ENCODE measurements at regions not wholly inside any gene's neighbourhood (a gene's known extent, or its start where the extent isn't known, plus 50 kb on each side); places are given as distances from the start of the nearest gene placed in this dataset.
"Not testable (repeated sequence)": the region's sequence is repeated elsewhere in the genome, so short reads cannot be mapped to it uniquely, and the experiment has no call there.

DNA sequence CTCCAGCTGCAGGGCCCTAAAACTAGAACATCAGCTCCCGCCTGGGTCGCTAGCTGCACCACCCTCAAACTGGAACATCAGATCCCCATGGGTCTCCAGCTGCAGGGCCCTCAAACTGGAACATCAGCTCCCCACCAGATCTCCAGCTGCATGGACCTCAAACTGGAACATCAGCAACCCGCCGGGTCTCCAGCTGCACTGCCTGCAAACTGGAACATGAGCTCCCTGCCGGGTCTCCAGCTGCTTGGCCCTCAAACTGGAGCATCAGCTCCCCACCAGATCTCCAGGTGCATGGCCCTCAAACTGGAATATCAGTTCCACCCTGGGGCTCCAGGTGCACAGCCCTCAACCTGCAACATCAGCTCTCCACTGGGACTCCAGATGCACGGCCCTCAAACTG is 82.7 kb downstream of the TFRC start:
- DNase-seq (ENCODE audit: low spot score): not testable (repeated sequence)

DNA sequence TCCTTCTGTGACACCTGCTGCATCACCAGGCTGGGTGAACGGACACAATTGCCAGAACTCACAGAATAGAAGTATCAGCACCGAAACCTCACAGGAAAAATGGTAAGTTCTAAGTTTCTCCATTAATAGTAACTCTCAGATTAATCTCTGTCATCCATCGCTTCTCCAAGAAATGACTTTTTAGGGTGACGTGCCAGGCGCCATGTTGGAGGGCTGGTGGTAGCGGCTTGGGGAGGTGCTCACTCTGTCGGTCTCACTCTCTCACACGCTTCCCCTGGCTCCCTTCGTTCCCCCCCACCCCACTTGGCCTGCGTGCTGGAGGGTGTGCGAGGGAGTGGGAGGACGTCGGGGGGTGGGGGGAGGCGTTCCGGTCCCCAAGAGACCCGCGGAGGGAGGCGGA is 85.6 kb downstream of the TFRC start:
- not testable (repeated sequence) for DNase-seq (ENCODE audit: low spot score)

DNA sequence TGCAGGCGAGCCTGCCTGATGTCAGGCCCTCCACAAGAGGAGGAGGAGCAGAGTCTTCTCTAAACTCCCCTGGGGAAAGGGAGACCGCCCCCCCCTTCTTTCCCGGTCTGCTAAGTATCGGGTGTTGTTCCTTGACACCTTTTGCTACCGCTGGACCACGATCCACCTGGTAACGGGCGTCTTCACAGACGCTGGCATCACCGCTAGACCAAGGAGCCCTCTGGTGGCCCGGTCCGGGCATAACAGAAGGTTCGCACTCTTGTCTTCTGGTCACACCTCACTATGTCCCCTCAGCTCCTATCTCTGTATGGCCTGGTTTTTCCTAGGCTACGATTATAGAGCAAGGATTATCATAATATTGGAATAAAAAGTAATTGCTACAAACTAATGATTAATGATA is 86.0 kb upstream of the TNK2 start:
- peak; percentile 62 for DNase-seq (ENCODE audit: low spot score)

DNA sequence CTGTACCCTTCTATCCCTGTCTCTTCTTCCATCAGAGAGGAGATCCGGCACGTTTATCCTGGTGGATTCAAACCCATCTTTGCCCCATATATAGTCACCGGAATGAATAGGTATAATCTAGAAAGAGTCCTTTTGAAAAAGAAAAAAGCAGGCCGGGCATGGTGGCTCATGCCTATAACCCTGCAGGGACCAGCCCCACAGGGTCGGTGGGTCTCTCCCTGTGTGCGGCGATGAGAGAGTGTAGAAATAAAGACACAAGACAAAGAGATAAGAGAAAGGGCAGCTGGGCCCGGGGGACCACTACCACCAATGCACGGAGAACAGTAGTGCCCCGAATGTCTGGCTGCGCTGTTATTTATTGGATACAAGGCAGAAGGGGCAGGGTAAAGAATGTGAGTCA is 85.3 kb upstream of the TNK2 start:
- DNase-seq (ENCODE audit: low spot score): not testable (repeated sequence)

DNA sequence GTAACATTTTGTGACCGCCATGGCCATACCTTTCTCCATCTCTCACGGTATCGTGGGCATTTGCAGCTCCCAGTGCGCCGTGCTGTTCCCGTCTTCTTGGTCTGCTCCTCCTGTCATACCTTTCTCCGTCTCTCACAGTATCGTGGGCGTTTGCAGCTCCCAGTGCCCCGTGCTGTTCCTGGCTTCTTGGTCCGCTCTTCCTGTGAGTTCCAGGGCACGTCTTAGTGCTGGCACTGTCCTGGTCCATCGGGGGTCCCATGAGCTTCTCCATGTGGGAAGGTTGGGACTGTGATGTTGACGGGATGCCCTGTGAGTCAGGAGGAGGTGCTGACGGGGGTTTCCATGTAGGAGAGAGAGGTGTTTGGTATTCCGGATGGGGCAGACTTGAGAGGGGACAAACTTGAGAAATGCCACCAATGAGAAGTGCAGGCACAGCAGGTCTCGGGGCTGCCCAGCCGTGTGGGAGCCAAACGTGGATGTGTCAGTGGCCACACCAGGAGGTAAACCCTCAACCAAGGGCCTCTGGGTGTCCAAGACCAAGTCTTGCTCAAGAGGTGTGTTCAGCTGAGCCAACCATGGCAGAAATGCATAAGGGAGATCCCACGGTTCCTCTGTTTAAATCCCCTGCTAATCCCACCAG is 84.7 kb upstream of the TNK2 start:
- DNase-seq (ENCODE audit: low spot score): not testable (repeated sequence)

DNA sequence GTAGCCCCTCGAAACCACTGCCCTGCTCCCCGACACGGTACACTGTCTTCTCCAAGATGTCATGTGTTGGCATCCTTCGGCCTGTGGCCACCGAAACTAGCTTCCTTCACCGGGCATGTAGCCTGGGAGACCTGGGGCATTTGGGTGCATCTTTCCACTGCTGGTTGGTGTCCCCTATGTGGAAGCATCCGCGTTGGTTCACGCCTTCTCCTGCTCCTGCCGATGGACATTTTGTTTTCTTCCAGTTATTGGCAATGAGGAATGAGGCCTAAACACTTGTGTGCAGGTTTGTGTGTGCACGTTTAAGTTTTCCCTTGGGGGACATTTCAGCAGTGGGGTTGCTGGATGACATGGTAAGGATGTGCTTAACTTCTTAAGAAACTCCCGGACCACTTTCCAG is 83.6 kb upstream of the TNK2 start:
- DNase-seq (ENCODE audit: low spot score): not testable (repeated sequence)

DNA sequence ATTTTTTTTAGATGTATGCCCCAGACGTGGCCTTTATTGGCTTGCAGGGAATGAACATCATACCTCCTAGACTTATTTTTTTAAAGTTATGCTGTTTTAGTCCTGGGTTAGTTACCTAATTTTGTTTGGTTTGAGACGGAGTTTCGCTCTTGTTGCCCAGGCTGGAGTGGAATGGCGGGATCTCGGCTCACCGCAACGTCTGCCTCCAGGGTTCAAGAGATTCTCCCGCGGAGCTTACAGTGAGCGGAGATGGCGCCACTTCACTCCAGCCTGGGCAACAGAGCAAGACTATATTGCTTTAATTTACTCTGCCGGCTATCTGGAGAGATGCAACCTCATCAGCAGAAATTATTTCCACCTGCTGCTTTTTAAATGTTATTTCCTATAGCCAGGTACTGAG is 82.9 kb upstream of the TNK2 start:
- not testable (repeated sequence) for DNase-seq (ENCODE audit: low spot score)

DNA sequence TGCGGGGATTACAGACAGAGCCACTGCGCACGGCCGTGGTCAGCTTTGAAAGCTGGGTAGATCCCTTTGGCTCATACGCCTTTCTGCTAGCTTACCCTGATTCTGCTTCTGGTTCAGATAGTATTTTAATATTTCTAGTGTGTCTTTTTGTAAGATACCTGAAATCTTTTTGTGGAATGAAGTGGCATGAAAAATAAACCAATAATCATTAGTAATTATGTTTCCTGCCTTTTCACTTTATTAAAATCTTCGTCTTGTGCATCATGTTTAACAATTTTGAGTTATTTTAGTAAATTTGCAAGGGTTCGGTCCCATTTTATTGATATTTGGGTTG is 82.5 kb upstream of the TNK2 start:
- DNase-seq (ENCODE audit: low spot score): not testable (repeated sequence)

DNA sequence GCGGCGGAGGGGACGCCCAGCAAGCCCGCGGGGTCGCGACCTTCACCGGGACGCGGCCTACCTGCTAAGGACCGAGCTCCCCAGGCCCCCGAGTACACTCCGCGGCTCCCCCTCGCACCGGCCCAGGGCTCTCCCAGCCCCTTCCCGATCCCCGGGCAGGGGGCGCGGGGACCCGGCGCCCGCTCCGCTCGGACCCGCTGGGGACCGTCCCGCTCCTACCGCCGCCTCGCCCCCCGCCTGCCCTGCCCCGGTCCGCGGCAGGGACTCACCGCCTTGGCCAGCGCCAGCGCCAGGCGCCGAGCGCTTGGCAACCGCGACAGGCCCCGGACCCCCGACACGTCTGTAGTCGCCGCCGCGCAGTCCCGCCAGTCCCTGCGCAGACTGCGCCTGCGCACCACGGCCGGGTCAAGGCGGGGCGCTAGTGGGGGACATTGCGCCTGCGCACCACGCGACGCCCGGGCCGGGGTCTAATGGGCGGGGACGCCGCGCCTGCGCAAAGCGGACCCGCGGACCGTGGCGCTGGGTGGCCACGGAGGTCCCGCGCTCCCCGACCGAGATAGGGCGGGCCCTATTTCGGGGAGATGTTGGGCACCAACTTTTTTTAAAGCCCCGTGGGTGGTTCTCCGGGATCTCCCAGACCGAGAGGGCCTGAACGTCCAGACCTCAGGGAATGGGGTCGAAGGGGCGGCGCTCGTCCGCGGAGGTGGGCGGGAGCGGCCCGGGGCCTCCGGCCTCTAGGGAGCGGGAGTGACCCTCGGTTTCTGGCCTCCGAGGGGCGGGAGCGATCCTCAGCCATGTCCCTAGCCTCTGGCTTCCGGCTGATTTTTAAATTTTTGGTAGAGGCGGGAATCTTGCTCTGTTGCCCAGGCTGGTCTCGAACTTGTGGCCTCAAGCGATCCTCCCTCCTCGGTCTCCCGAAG is 81.8 kb upstream of the TNK2 start:
- peak; percentile 87 for DNase-seq (ENCODE audit: low spot score)

DNA sequence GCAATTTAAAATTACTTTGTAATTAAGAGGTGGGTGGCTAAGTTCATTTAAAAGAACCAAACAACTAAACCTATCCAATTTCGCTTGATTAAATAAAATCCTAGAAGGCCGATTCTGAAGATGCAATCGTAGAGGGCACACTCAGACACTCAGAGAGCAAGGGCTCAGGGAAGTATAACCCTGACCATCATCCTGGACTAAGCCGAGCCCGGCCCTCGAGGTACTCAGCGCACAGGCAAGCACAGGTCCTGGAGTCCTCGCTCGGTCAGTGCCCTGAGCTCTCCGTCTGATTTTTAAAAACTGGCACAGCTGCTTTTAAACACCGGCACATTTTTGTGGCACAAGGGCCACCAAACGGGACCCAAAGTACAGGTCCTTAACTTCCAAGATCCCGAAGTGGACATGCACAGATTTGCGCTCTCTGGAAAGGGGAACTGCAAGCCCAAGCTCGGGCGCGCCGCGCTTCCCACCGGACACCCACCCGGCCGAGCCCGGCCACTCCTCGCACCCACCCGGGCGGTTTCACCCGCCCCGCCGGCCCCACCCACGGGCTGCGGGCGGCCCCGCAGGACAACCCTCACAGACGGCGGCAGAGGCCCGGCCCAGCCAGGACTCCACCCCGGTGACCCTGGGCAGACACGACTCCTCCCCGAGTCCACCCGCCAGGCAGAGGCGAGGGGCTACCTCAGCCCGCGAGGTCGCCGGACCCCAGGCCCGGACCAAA is 81.0 kb upstream of the TNK2 start:
- not testable (repeated sequence) for DNase-seq (ENCODE audit: low spot score)

DNA sequence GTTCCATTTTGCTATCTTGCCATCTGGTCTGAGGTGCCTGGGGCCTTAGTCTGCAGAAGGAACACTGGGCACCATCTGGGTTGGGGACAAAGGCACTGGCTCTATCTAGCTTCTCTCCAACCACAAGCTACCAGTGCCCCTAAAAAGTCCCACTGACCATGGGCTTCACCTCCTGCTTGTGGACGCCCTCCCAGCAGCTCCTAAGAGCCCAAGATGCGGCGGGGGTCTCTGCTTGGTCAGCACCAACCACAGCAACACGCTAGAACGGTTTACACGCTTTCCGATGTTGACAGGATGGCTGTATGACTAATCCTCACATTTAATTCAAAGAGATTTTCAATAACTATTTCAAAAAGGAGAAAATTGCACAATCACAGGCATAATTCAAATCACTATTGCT is 80.4 kb upstream of the TNK2 start:
- not testable (repeated sequence) for DNase-seq (ENCODE audit: low spot score)

DNA sequence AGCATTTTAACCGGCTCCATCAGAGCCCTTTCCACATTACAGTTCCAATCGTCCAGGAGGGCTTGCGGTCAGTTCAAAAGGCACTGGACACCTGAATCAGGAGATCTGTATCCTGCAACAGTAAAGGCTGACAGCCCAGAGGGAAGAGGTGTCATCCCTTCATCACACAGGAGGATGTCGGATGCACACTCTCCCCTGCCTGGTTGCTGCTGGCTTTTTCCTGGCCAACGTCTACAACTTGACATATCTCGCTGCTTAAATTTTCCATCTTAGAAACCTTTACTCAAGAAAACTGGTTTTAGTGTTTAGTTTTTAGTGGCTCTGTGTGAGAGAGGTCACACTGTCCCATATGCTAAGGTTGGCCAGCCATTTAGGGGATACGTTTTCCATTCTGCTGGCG is 78.7 kb upstream of the TNK2 start:
- not testable (repeated sequence) for DNase-seq (ENCODE audit: low spot score)

DNA sequence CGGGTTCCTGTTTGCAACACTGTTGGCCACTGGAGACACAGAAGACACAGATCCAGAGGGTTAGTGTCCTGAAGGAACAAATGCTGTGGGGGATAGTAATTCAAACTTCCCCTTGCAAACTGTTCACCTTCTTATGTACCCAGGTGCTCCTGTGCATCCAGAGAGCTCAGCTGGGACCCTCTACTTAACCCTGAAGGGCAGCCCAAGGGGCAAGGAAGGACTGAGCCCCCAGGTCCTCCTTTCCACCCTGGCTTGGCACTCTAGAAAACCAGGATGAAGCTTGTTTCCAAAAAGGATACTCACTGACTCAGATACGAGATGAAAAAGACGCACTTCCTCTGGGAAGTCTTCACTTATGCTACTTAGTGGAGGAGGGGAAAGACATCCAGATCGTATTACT is 78.2 kb upstream of the TNK2 start:
- DNase-seq (ENCODE audit: low spot score): not testable (repeated sequence)

DNA sequence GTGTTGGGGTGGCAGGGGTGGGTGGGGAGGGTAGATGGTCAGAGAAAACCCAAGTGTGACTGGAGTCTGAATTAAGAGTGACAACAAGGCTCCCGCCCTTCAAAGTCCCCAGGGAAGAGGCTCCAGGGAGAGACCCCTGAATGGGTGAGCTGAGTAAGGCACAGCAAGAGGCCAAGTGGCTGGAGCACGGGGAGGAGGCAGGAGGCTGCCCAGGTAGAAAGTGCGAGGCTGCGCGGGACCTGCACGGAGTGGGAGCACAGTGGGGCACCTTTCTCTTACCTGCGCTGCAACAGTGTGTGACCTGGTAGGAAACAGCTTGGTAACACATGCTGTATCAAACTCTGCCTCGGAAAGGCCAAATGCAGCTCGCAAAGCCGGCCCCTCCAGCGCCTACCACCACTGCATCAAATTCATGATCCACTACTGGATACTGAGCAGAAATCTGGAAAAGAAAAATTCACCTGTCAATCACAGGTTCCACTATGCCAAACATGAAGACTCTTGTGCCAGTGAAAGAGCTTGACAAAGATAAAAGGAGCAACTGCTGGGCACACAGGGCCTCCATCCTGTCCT is 77.1 kb upstream of the TNK2 start:
- not testable (repeated sequence) for DNase-seq (ENCODE audit: low spot score)

DNA sequence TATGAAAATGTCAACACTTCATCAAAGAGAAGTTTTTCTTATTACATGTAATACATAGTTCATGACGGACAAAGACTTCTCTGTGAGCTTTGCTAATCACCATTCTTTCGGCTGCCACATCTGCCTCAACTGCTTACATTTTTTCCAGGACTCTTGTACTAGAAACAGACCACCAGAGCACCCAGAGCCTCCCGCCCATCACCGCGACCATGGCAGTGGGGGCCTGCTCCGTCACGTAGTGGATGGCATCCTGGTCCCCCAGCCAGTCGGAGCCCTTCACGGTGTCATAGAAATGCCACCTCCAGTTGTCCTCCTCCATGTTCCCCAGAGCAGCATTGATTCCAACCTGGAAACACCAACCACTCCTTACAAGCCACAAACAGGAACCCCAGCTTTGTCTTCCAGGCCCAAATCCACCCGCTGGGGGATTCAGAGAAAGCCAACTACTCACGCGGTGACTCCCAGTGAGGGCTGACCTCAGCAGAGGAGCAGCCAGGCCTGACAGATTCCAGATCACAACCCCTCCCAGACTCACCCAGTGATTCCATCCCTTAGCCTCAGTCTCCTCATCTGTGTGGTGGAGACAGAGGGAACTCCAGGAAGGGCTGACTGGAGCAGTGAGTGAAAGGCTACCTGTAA is 76.2 kb upstream of the TNK2 start:
- DNase-seq (ENCODE audit: low spot score): not testable (repeated sequence)

DNA sequence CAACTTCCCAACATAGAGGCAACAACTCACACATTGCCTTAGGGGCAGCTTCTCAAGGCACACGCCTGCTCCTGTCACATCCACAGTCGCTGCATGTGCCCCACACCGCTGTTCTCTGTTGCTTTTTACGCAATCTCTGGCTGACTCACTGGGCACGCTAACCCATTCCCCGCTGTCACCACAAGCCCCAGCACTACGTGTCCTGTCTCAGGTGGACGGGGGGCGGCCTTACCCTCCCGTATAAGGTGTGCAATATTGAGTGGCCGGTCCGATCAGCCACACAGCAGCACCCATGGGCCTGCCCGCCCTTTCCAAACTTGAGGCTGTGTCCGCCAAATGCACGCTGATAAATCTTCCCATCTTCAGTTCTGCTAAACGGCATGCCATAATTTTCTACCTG is 75.5 kb upstream of the TNK2 start:
- DNase-seq (ENCODE audit: low spot score): not testable (repeated sequence)

DNA sequence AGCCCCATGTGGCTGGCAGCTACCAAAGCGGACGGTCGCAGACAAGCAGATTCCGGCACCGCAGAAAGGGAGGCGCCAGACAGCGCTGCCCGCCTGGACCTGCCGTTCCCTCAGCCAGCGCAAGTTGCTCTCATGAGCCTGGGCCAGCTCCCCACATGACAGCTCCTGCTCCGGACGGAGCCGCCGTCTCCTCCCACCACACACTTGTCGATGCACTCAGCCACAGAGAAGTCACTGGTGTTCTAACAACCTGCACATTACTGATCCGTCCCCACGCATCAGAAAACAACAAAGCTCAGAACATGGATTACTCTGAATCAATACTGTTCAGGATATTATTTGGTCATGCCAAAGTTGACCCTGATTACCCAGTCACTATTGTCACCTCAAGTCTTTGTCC is 74.4 kb upstream of the TNK2 start:
- DNase-seq (ENCODE audit: low spot score): not testable (repeated sequence)

DNA sequence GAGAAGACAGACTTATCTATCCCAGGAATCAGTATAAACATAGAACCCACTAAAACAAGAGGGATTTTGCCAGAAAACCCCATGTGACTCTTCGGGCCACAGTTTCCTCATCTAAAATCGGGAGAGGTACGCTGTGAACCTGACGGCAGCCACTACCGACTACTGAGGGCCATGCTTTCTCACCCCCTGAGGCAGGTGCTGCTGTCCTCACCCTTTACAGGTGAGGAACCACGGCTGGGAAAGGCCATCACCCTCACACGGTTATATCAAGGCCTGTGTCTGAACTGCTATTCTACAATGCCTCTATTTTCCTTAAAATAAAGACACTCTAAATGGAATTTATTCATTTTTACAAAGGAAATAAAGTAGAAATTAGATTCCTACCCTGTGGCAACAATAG is 73.4 kb upstream of the TNK2 start:
- not testable (repeated sequence) for DNase-seq (ENCODE audit: low spot score)

DNA sequence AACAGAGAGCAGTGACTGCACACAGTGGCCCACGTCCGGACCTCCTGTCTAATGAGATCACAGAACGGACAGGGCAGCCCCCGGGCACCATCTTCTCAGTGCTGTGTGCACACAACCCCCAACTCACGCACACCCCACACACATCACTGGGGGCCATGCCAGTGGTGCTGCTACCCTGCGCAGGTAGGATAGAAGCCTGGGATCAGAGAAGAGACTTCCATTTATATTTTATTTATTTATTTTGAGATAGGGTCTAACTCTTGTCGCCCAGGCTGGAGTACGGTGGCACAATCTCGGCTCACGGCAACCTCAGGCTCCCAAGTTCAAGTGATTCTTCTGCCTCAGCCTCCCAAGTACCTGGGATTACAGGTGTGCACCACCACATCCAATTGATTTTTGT is 71.5 kb upstream of the TNK2 start:
- not testable (repeated sequence) for DNase-seq (ENCODE audit: low spot score)

DNA sequence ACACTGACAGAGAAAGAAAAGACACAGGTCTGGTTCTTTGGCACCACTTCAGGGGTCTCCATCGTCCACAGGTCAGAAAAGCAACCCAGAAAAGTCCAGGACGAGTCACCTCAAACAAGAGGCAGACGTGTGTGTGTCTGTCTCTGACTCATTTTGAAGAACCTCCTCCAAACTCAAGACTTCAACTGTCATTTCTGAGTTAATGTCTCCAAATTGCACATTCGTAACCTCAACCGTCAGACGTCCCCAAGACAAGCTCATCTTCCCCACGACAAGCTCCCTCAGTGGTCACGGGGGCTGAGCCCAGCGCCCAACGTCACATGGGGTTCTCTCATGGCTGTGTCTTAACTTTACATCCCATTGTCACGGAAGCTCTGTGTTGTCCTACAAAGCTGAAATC is 70.2 kb upstream of the TNK2 start:
- DNase-seq (ENCODE audit: low spot score): not testable (repeated sequence)

DNA sequence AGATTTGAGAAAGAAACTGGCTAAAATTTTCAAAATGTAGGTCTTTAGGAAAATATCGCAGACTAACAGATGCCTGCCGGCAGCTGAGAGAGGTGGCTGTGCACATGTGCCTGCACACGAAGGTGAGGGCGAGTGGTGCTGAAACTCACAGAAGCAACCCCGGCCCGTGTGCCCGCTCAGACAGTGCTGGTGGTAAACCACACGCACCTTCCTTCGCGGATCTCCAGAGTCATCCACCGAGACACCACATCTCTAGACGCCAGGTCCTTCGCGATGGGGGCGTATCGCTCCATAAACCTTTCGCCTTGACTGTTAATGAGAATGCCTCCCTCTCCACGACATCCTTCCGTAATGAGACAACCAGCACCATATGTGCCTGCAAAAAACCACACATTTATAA is 68.5 kb upstream of the TNK2 start:
- DNase-seq (ENCODE audit: low spot score): not testable (repeated sequence)

Data from SK-N-DZ (cell line).